AG20443 (cell line): ENCODE measurements at regions not wholly inside any gene's neighbourhood (a gene's known extent, or its start where the extent isn't known, plus 50 kb on each side); places are given as distances from the start of the nearest gene placed in this dataset.

Experiments
- DNase-seq: peaks from one replicate; pipeline ENCODE4 v3.0.0; 2012; ENCODE audit warnings: low spot score, mixed read lengths

- DNase-seq, result no peak
These were observed 205.9 kb downstream of the IKZF2 start for GRCh38 chr2:212945526-212945925.

GRCh38 chr2:212943351-212943750 lies 208.1 kb downstream of the IKZF2 start:
- DNase-seq, result no peak

- DNase-seq, result no peak
These were observed 210.1 kb downstream of the IKZF2 start for GRCh38 chr2:212941361-212941760.

- DNase-seq, result peak; percentile 30
These were observed 210.6 kb downstream of the IKZF2 start for GRCh38 chr2:212940816-212941215.

GRCh38 chr2:212939777-212940531 lies 211.5 kb downstream of the IKZF2 start:
- no peak for DNase-seq

- DNase-seq, result no peak
These were observed 213.1 kb downstream of the IKZF2 start for GRCh38 chr2:212938144-212938793.

GRCh38 chr2:212936572-212936971 lies 214.8 kb downstream of the IKZF2 start:
- DNase-seq, result no peak

GRCh38 chr2:212935752-212936151 lies 215.7 kb downstream of the IKZF2 start:
- DNase-seq, result no peak

- no peak for DNase-seq
These were observed 220.1 kb downstream of the IKZF2 start for GRCh38 chr2:212931271-212931670.

GRCh38 chr2:212930556-212931260 lies 220.7 kb downstream of the IKZF2 start:
- no peak for DNase-seq

- DNase-seq, result no peak
These were observed 221.4 kb downstream of the IKZF2 start for GRCh38 chr2:212929971-212930370.

GRCh38 chr2:212929116-212929515 lies 222.3 kb downstream of the IKZF2 start:
- DNase-seq, result no peak

GRCh38 chr2:212928681-212929080 lies 222.7 kb downstream of the IKZF2 start:
- peak; percentile 45 for DNase-seq

- no peak for DNase-seq
These were observed 224.5 kb downstream of the IKZF2 start for GRCh38 chr2:212926940-212927339.

- no peak for DNase-seq
These were observed 228.0 kb downstream of the IKZF2 start for GRCh38 chr2:212923393-212923792.

- no peak for DNase-seq
These were observed 228.7 kb downstream of the IKZF2 start for GRCh38 chr2:212922701-212923100.

- no peak for DNase-seq
These were observed 229.7 kb downstream of the IKZF2 start for GRCh38 chr2:212921711-212922110.

GRCh38 chr2:212921061-212921460 lies 230.4 kb downstream of the IKZF2 start:
- no peak for DNase-seq

- DNase-seq, result no peak
These were observed 232.2 kb downstream of the IKZF2 start for GRCh38 chr2:212919238-212919637.

- DNase-seq, result no peak
These were observed 233.1 kb downstream of the IKZF2 start for GRCh38 chr2:212918336-212918735.

- DNase-seq, result no peak
These were observed 236.2 kb downstream of the IKZF2 start for GRCh38 chr2:212915121-212915782.

GRCh38 chr2:212914392-212914791 lies 237.0 kb downstream of the IKZF2 start:
- no peak for DNase-seq
